Stomach (tissue), 8 donors: ENCODE measurements at regions not wholly inside any gene's neighbourhood (a gene's known extent, or its start where the extent isn't known, plus 50 kb on each side); places are given as distances from the start of the nearest gene placed in this dataset.

Experiments
- DNase-seq, 2 donors: peaks; one replicate each; pipeline versions ENCODE4 v3.0.0 to v3.0.0-alpha.2; 2013 to 2019
- H3K27ac ChIP-seq, 5 donors: fragments of 200-600 bp in 4 of 5; sonication (generic) in 4 of 5; one replicate each; pipeline ENCODE4 v1.5.1; 2013 to 2019; ENCODE audit warnings: mild to moderate bottlenecking in 1 of 5, moderate library complexity in 1 of 5
- H3K27me3 ChIP-seq, 3 donors: fragments of 200-600 bp; sonication (generic); one replicate each; pipeline ENCODE4 v1.5.1; 2017 to 2019; ENCODE audit warnings: mixed run types in 1 of 3
- H3K36me3 ChIP-seq, 4 donors: fragments of 200-600 bp; sonication (generic); 1 replicate in 3 of 4; 2 replicates in 1 of 4; pipeline ENCODE4 v1.5.1; 2016 to 2019
- H3K4me1 ChIP-seq, 4 donors: fragments of 200-600 bp; sonication (generic); one replicate each; pipeline ENCODE4 v1.5.1; 2016 to 2019
- H3K4me3 ChIP-seq, 4 donors: fragments of 200-600 bp; sonication (generic) in 3 of 4; one replicate each; pipeline ENCODE4 v1.5.1; 2016 to 2019; ENCODE audit warnings: mild to moderate bottlenecking in 1 of 4
- H3K9me3 ChIP-seq, 4 donors: fragments of 200-600 bp; sonication (generic); one replicate each; pipeline ENCODE4 v1.5.1; 2016 to 2019
- EP300 ChIP-seq: sonication (generic); formaldehyde crosslinking; IDR thresholded peaks from one replicate; pipeline ENCODE4 v1.6.1; 2017; ENCODE audit warnings: antibody characterized with exemption
- POLR2A ChIP-seq, 4 donors: fragments of 450-650 bp; IDR thresholded peaks; one replicate each; pipeline ENCODE4 v1.6.1; 2016; ENCODE audit warnings: antibody characterized with exemption in 4 of 4, control low read depth in 2 of 4, mild to moderate bottlenecking in 1 of 4, moderate library complexity in 1 of 4
- POLR2AphosphoS5 ChIP-seq, 3 donors: sonication (generic); formaldehyde crosslinking; IDR thresholded peaks; one replicate each; pipeline ENCODE4 v1.6.1; 2016; ENCODE audit warnings: antibody characterized with exemption in 3 of 3
- WGBS, 5 donors: extraction: QIAGEN DNeasy Blood & Tissue Kit in 3 of 5; methylation state at CpG; one replicate each; pipeline versions ENCODE4 v1.1.5 to v1.1.7; 2013 to 2018; 5-methylcytosine and 5-hydroxymethylcytosine counted together
- intact Hi-C: fragments of 100-400 bp; cut with DNase I; formaldehyde crosslinking; loops from one replicate; pipeline ENCODE4 v1.15.1; 2023; ENCODE audit warnings: low total_unique reads
- TF ChIP-seq, protein P1 (sequence below), 7 experiments: fragments of 450-650 bp in 4 of 7; fragments of 200-600 bp in 3 of 7; sonication (generic) in 3 of 7; IDR thresholded peaks; one replicate each; pipeline ENCODE4 v1.5.1; 2016 to 2019; ENCODE audit warnings: antibody characterized with exemption in 7 of 7, control low read depth in 2 of 7, mild to moderate bottlenecking in 1 of 7
- donor health status: healthy with polysubstance abuse.
- donor health status: Bipolar disorder and iron deficiency.
- donor health status: healthy.

DNA sequence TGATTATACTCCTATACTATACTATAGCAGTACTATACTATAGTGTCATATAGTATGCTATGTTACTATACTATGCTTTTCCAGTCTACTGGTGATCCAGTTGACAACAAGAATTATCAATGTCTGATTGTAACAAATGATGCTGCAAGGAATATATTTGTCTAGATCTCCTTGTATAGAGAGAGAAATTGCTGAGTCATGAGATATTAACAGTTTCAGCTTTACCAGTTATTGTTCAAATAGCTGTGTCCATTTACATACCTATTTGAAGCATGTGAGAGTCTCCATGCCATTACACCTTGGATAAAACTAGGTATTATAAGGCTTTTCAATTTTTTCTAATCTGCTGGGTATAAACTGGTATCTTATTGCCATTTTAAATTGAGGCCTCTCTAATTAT is 136.4 kb upstream of the SKOR2 start:
- no peak overlapping the region for H3K4me3 ChIP-seq

DNA sequence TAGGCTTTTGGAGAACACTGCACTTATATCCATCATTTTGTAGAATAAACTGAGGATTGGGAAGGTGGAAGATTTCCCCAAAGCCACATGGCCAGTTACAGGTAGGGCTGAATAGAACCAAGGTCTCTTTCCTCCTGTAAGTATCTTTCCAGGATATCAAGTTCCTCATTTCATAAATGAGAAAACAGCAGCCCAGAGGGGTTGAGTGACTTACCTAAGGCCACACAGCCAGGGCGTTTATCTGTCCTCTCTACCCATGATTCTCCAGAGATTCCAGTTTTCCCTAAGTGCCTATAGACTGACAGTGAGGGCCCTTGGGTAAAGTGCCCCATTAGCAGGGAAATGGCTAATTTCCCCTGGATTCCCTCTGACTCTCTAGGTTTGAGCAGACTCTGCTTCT is 132.3 kb upstream of the SKOR2 start:
- no peaks in the 10 kb centered on the region for H3K36me3 ChIP-seq
- H3K27ac ChIP-seq: no peak overlapping the region
- intact Hi-C loops: no loop called here
- no peaks in the 10 kb centered on the region for H3K4me1 ChIP-seq
- H3K9me3 ChIP-seq: peaks cover 0 to 8% (median 6%) of the 10 kb centered on the region in 4 donors
- no peak for DNase-seq
- H3K4me3 ChIP-seq: no peak overlapping the region
- peaks cover 0 to 17% (median 8%) of the 10 kb centered on the region in 3 donors for H3K27me3 ChIP-seq
- WGBS, 5 donors: 63 to 75% (median 70%) methylated on average over 1 of the region's 1 CpG
- TF ChIP-seq, protein P1, sequence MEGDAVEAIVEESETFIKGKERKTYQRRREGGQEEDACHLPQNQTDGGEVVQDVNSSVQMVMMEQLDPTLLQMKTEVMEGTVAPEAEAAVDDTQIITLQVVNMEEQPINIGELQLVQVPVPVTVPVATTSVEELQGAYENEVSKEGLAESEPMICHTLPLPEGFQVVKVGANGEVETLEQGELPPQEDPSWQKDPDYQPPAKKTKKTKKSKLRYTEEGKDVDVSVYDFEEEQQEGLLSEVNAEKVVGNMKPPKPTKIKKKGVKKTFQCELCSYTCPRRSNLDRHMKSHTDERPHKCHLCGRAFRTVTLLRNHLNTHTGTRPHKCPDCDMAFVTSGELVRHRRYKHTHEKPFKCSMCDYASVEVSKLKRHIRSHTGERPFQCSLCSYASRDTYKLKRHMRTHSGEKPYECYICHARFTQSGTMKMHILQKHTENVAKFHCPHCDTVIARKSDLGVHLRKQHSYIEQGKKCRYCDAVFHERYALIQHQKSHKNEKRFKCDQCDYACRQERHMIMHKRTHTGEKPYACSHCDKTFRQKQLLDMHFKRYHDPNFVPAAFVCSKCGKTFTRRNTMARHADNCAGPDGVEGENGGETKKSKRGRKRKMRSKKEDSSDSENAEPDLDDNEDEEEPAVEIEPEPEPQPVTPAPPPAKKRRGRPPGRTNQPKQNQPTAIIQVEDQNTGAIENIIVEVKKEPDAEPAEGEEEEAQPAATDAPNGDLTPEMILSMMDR (IDR thresholded peaks at IDR 0.05): no peak
- TF ChIP-seq POLR2AphosphoS5 (IDR thresholded peaks at IDR 0.05) (no peak), EP300 (no peak)

More for the DNA sequence above, 136.4 kb upstream of the SKOR2 start:
- Histone ChIP-seq H3K36me3 (no peaks in the 10 kb centered on the region), H3K27me3 (peaks cover 0 to under 1% (median 0%) of the 10 kb centered on the region in 3 donors), H3K4me1 (no peaks in the 10 kb centered on the region), H3K27ac (no peak overlapping the region), H3K9me3 (peaks cover 0 to 8% (median 6%) of the 10 kb centered on the region in 4 donors)
- DNase-seq: no peak
- intact Hi-C loops: no loop called here
- no peak for TF ChIP-seq EP300
- TF ChIP-seq, protein P1 (IDR thresholded peaks at IDR 0.05): no peak
- TF ChIP-seq POLR2A (IDR thresholded peaks at IDR 0.05): no peak
- TF ChIP-seq POLR2AphosphoS5 (IDR thresholded peaks at IDR 0.05): no peak

DNA sequence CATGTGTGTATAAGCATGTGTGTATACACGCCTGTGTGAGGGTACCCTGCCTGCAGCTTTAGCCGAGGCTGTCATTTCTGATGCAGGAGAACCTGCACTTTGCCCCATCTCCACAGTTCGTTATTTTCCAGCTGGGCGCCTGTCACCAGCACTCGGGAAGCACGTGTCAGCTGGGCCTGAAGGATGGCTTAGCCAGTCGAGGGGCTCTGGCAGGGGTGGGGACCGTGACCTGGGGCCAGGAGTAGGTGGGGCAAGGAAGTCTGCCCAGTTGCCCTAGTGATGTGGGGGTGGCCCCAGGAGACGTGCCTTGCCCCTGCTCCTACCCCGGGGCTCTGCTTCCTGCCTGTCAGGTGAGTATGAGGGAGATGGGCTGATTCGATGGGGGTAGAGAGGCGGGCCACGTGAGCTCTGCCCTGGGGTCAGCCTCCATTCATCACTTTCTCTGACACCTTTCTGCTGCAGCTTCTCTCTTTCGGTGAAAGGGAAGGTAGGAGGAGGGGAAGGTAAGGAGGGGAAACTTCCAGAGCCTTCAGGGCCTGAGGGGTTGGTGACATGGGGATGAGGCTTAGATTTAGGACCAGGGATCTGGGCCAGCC is 130.6 kb upstream of the SKOR2 start:
- no peak overlapping the region for H3K27ac ChIP-seq
- H3K36me3 ChIP-seq: no peaks in the 10 kb centered on the region
- TF ChIP-seq EP300: no peak
- TF ChIP-seq POLR2AphosphoS5 (IDR thresholded peaks at IDR 0.05): no peak
- TF ChIP-seq POLR2A (IDR thresholded peaks at IDR 0.05): no peak
- TF ChIP-seq, protein P1 (IDR thresholded peaks at IDR 0.05): no peak
- H3K27me3 ChIP-seq: peaks cover 0 to 17% (median 8%) of the 10 kb centered on the region in 3 donors
- 2 to 18% (median 15%) methylated on average over 6 to 14 of the region's 14 CpGs for WGBS, 5 donors
- no peak overlapping the region for H3K4me3 ChIP-seq
- intact Hi-C loops: no loop called here
- H3K4me1 ChIP-seq: no peaks in the 10 kb centered on the region
- H3K9me3 ChIP-seq: peaks cover 0 to 8% (median 6%) of the 10 kb centered on the region in 4 donors
- no peak for DNase-seq

DNA sequence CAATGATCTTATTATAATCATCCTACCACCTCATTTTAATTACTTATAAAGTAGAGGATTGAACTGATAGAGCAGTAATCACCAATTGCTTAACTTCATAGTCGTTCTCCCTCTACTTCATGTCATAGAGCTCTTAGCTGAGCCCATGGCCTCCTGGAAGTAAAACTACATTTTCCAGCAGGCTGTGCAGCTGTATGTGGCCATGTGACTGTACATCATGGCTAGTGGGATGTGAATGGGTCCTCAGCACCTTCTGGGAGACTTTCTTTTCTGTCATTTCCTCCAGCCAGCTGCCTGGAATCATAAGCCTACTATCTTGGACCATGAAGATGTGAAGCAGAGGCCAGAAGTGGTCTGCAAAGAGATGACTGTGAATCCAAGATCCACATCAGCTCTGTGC is 128.7 kb upstream of the SKOR2 start:
- no peaks in the 10 kb centered on the region for H3K9me3 ChIP-seq
- H3K27ac ChIP-seq: no peak overlapping the region
- intact Hi-C loops: no loop called here
- DNase-seq: no peak
- no peaks in the 10 kb centered on the region for H3K4me1 ChIP-seq
- peaks cover 0 to 17% (median 8%) of the 10 kb centered on the region in 3 donors for H3K27me3 ChIP-seq
- no peak for TF ChIP-seq POLR2AphosphoS5 (IDR thresholded peaks at IDR 0.05)
- no peak for TF ChIP-seq EP300
- TF ChIP-seq, protein P1 (IDR thresholded peaks at IDR 0.05): no peak
- WGBS, 5 donors: 61 to 72% (median 70%) methylated on average over 1 of the region's 1 CpG
- no peaks in the 10 kb centered on the region for H3K36me3 ChIP-seq
- H3K4me3 ChIP-seq: no peak overlapping the region
